ENCODE measurements at regions not wholly inside any gene's neighbourhood (a gene's known extent, or its start where the extent isn't known, plus 50 kb on each side); places are given as distances from the start of the nearest gene placed in this dataset.
"Not testable (repeated sequence)": the region's sequence is repeated elsewhere in the genome, so short reads cannot be mapped to it uniquely, and the experiment has no call there.

- TF ChIP-seq CTCF (IDR thresholded peaks at IDR 0.05; ENCODE audit: insufficient read depth, low read depth, low read length): no peak
- Histone ChIP-seq H3K36me3 (ENCODE audit: control insufficient read depth, insufficient read depth, low read length) (no peaks in the 10 kb centered on the region), H3K4me3 (ENCODE audit: low read depth, low read length) (no peak overlapping the region), H3K27me3 (ENCODE audit: control insufficient read depth, insufficient read depth, low read length) (peaks cover 3% of the 10 kb centered on the region; the same call in 1 of the 2 replicates)
- no peak for DNase-seq (ENCODE audit: low read depth)
- ChIA-PET POLR2A (interaction anchor here (0.6 kb wide), 1 partner anchor 688 kb away, joined by 6 read pairs; no protein-coding TSS in a partner anchor), CTCF (no interaction called here)
Measured at GRCh38 chr13:33353210-33353609, 67.7 kb upstream of the STARD13 start.

- Histone ChIP-seq H3K27me3 (ENCODE audit: control insufficient read depth, insufficient read depth, low read length) (peaks cover 3% of the 10 kb centered on the region; the same call in 1 of the 2 replicates), H3K36me3 (ENCODE audit: control insufficient read depth, insufficient read depth, low read length) (no peaks in the 10 kb centered on the region), H3K4me3 (ENCODE audit: low read depth, low read length) (no peak overlapping the region)
- DNase-seq (ENCODE audit: low read depth): no peak
- ChIA-PET CTCF (no interaction called here), POLR2A (interaction anchor here (0.6 kb wide), 1 partner anchor 688 kb away, joined by 6 read pairs; no protein-coding TSS in a partner anchor)
- no peak for TF ChIP-seq CTCF (IDR thresholded peaks at IDR 0.05; ENCODE audit: insufficient read depth, low read depth, low read length)
Measured at GRCh38 chr13:33353646-33354045, 68.1 kb upstream of the STARD13 start.

GRCh38 chr13:33355201-33355895 lies 69.8 kb upstream of the STARD13 start:
- Histone ChIP-seq H3K4me3 (ENCODE audit: low read depth, low read length) (no peak overlapping the region), H3K27me3 (ENCODE audit: control insufficient read depth, insufficient read depth, low read length) (peaks cover 3% of the 10 kb centered on the region; the same call in 1 of the 2 replicates), H3K36me3 (ENCODE audit: control insufficient read depth, insufficient read depth, low read length) (no peaks in the 10 kb centered on the region)
- CTCF ChIA-PET: no interaction called here
- DNase-seq (ENCODE audit: low read depth): no peak
- POLR2A ChIA-PET: no interaction called here
- TF ChIP-seq CTCF (IDR thresholded peaks at IDR 0.05; ENCODE audit: insufficient read depth, low read depth, low read length): no peak

GRCh38 chr13:33358076-33358475 lies 72.5 kb upstream of the STARD13 start:
- CTCF ChIA-PET; POLR2A ChIA-PET; DNase-seq (ENCODE audit: low read depth); H3K27me3 ChIP-seq (ENCODE audit: control insufficient read depth, insufficient read depth, low read length); H3K4me3 ChIP-seq (ENCODE audit: low read depth, low read length); H3K36me3 ChIP-seq (ENCODE audit: control insufficient read depth, insufficient read depth, low read length): not testable (repeated sequence)

GRCh38 chr13:33362986-33363727 lies 77.6 kb upstream of the STARD13 start:
- ChIA-PET CTCF (interaction anchor here (0.9 kb wide), 1 partner anchor 16 kb away, joined by 3 read pairs; no protein-coding TSS in a partner anchor), POLR2A (no interaction called here)
- H3K36me3 ChIP-seq (ENCODE audit: control insufficient read depth, insufficient read depth, low read length): no peaks in the 10 kb centered on the region
- no peak overlapping the region for H3K4me3 ChIP-seq (ENCODE audit: low read depth, low read length)
- TF ChIP-seq CTCF (IDR thresholded peaks at IDR 0.05; ENCODE audit: insufficient read depth, low read depth, low read length): no peak
- no peaks in the 10 kb centered on the region for H3K27me3 ChIP-seq (ENCODE audit: control insufficient read depth, insufficient read depth, low read length)
- DNase-seq (ENCODE audit: low read depth): no peak

All from BJ (cell line).